A549 (cell line): ENCODE measurements at regions not wholly inside any gene's neighbourhood (a gene's known extent, or its start where the extent isn't known, plus 50 kb on each side); places are given as distances from the start of the nearest gene placed in this dataset.

Experiments used
- MAFK ChIP-seq: fragments of 450-650 bp; IDR thresholded peaks from 2 replicates; pipeline ENCODE4 v1.6.1; 2014; ENCODE audit not compliant: partially characterized antibody
- PHF8 ChIP-seq: fragments of 200-600 bp; sonication (generic); IDR thresholded peaks from 2 replicates; pipeline ENCODE4 v1.6.1; 2016; ENCODE audit warnings: low read depth, mild to moderate bottlenecking, antibody characterized with exemption, moderate library complexity, borderline replicate concordance
- TF ChIP-seq, protein P1 (sequence below): fragments of >200 bp; sonication (Bioruptor Twin); formaldehyde crosslinking; IDR thresholded peaks from 3 replicates; pipeline ENCODE4 v1.5.1; 2016
- TF ChIP-seq, protein P2 (sequence below): IDR thresholded peaks from 2 replicates; pipeline ENCODE4 v1.6.1; 2012

DNA sequence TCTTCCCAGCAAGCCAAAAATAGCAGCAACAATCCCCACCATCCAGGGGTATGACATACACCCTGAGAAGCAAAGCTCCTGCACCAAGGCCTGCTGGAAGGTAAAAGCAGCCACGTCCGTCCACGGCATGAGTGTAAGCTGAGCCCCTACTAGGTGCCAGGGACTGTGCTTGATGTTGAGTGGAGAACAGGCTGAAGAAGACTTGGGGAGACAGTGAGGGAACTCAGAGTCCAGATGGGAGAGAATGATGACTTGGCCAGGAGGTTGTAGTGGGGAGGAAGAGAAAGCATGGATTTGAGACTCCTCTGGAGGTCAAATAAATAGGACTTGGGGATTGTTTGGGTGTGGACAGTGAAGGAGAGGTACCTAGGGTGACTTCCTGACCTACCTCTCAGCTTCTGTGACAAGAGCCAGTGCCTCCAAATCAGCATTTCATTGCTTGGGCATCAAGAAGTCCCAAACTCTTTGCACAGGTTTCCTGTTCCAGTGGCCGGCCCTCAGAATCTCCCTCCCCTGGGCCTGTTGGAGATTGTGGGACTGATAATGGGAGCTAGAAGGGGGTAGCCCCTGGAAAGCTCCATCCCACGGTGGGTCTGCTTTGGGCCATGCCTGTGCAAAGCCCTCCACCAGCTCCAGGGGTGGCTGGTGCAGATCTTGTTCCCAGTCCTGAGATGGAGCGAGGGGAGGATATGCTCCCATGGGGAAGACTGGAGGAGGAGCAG lies 58.3 kb upstream of the ADAMTS2 start:
- TF ChIP-seq, protein P1, sequence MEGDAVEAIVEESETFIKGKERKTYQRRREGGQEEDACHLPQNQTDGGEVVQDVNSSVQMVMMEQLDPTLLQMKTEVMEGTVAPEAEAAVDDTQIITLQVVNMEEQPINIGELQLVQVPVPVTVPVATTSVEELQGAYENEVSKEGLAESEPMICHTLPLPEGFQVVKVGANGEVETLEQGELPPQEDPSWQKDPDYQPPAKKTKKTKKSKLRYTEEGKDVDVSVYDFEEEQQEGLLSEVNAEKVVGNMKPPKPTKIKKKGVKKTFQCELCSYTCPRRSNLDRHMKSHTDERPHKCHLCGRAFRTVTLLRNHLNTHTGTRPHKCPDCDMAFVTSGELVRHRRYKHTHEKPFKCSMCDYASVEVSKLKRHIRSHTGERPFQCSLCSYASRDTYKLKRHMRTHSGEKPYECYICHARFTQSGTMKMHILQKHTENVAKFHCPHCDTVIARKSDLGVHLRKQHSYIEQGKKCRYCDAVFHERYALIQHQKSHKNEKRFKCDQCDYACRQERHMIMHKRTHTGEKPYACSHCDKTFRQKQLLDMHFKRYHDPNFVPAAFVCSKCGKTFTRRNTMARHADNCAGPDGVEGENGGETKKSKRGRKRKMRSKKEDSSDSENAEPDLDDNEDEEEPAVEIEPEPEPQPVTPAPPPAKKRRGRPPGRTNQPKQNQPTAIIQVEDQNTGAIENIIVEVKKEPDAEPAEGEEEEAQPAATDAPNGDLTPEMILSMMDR = no peak
- TF ChIP-seq PHF8 (no peak), MAFK (no peak)
- TF ChIP-seq, protein P2, sequence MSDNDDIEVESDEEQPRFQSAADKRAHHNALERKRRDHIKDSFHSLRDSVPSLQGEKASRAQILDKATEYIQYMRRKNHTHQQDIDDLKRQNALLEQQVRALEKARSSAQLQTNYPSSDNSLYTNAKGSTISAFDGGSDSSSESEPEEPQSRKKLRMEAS = no peak
